GM18861 (cell line): ENCODE measurements at regions not wholly inside any gene's neighbourhood (a gene's known extent, or its start where the extent isn't known, plus 50 kb on each side); places are given as distances from the start of the nearest gene placed in this dataset.
A peak's percentile ranks its signal among the peaks of the same experiment; 100 is the strongest.
"Not testable (repeated sequence)": the region's sequence is repeated elsewhere in the genome, so short reads cannot be mapped to it uniquely, and the experiment has no call there.

Source experiments
- ATAC-seq: cut with Tn5 transposase; IDR thresholded peaks from one replicate; pipeline ENCODE4 v1.9.1; 2021; ENCODE audit not compliant: unreplicated experiment

- ATAC-seq, result no peak
Measured at GRCh38 chr5:82661933-82662332, 383.8 kb upstream of the RPS23 start.

DNA sequence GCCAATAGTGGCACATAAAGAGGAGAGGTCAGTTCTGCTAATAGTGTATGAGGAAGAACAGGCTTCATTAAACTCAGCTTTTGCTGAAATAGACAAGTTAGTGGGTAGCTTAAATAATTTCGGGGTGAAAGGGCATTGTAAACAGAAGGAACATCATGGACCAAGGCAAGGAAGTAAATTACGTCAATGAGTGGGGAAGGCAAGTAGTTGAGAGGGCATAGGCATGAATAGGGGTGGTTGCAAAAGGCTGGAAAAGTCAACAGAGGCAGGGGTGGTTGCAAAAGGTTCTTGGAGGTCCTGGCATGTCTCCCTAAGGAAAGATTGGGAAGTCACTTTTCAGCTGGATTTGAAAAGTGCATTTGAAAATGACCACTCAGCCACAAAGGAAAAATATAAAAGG lies 383.3 kb upstream of the RPS23 start:
- ATAC-seq, result no peak

GRCh38 chr5:82659115-82659514 lies 381.0 kb upstream of the RPS23 start:
- ATAC-seq, result no peak

DNA sequence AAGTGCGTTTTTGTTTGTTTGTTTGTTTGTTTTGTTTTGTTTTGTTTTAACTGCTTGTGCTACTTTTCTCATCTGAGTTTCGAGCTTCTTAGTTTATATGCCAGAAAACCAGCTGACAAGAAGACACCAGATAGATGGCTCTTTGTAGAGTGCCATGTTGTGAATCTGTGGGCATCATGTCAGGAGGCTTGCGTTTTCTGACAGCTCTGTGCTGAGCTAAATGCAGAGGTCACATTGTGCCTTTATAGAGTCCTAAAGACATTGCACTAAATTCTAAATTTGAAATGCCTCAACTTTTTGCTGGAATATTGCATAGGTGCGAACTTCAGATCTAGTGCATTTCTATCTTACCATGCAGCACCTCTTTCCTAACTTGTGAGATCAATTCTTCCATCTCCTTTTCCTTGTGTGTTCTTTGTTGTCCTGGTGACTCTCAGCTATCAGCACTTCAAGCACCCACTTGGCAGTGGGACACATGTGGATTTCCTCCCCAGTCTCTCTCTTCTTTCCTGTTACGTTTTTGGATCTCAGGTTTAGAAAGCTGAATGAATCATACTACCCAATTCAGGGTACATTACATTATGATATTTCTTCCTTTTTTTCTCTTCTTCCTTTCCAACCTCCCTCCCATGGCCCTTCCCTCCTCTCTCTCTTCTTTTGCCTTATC lies 379.0 kb upstream of the RPS23 start:
- ATAC-seq, result no peak

- ATAC-seq, result no peak
Measured at GRCh38 chr5:82656341-82656761, 378.2 kb upstream of the RPS23 start.

- no peak for ATAC-seq
Measured at GRCh38 chr5:82655078-82655477, 376.9 kb upstream of the RPS23 start.

- no peak for ATAC-seq
Measured at GRCh38 chr5:82649943-82650342, 371.8 kb upstream of the RPS23 start.

DNA sequence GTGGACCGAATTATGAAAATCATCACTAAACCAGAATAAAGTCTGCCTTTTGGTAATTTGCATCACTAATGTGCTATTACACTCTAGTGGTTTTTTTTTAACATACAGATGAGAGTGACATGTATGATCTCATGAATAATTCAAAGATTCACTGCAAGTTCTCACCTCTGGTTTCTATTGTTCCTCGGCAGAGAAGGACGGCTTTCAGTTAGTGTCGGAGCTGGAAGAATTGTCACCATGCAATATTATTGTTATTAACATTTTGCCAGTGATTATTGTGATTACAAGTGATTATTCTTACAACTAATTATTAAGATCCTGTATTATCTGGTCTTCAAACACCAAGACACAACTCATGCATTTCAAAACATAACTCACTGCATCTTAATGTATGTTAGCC lies 366.6 kb upstream of the RPS23 start:
- ATAC-seq, result no peak

- ATAC-seq, result no peak
Measured at GRCh38 chr5:82644229-82644628, 366.1 kb upstream of the RPS23 start.

DNA sequence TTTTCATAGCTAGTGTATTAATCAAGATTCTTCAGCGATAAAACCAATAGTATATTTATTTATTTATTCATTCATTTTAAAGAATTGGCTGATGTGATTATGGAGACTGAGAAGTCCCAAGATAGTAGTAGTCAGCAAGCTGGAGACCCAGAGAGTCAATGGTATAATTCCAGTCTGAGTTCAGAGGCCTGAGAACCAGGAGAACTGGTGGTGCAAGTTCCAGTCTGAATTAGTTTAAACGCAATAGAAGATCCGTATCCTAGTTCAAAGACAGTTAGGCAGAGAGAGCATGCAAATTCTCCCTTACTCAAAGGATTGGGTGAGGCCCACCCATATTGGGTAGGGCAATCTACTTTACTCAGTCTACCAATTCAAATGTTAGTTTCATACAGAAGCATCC lies 364.2 kb upstream of the RPS23 start:
- ATAC-seq, result no peak

DNA sequence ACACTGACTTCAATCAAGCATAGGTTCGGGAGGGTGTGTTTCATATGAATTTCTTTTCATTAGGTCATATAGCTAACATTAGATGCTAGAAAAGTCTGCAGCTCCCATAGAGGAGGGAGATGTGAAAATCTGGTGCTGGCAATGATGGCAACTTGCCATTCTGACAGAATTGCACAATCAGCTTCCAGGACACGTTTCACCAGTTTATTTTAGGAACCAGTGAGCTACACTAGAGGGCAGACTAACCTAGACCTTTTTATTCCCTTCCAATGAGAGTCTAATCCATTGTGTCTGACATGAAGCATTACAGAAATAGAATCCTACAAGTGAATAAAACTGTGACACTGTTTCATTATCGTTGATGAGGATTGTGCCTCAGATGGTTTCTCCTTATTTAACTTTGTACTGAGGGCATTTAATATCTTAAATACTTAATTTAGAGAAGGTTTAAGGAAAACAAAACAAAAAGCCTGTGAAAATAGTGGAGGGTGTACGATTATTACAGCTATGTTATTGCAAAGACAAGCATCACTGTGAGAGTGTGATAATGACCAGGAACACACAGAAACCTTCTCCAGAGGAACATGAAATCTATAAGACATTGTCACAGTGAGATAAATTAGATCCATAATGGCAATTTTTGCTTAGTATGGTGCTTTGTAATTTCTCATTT lies 363.3 kb upstream of the RPS23 start:
- peak; percentile 82 for ATAC-seq

DNA sequence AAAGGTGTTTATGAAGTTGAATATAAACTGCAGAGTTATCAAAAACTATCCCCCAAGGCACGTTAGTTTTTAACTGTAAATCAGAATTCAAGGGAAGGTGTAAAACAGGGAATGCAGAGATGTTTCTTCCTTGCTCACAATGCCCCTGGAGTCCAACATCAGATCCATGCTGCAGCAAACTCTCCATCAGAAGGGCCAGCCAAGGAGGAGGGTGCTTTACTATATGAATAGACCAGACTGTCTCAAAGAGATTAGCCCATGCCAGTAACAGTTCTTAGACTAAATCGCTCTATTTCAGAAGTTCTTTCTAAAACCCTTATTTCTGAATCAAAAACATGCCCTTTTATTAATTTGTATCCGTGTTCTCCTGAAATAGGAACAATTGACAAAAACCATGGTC lies 362.8 kb upstream of the RPS23 start:
- no peak for ATAC-seq

- ATAC-seq, result no peak
Measured at GRCh38 chr5:82639393-82640144, 361.4 kb upstream of the RPS23 start.

GRCh38 chr5:82636591-82636990 lies 358.4 kb upstream of the RPS23 start:
- no peak for ATAC-seq

DNA sequence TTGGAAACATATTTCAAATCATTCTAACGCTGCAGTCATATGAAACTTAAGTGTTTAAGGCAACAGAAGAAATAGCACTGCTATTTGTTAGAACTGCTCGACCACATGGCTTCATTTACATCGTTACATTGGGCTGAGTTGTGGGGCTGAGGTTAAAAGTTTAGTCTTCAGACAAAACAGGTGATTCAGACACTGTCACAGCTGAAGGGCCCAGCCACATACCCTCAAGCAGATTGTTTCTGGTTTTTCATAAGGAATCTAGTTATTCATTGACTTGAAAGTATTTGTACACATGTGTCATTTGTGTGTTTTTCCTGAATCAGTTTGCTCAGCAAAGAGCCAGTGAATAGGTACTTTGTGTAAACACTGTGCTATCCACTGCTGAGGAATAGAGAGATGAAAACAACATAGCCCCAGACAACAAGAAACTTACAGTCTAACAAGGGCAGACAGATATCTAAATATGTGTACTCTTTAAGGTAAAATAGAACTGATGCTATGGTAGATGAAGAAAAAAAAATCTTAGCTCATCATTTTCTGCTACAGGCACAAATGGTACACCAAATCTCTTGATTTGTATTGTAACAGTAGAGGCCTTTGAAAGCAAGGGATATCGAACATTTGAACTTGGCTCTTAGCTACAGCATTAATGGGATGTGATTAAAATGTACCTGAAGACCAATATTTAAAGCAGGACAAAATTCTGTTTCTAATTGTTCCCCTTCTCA lies 357.6 kb upstream of the RPS23 start:
- ATAC-seq, result peak; percentile 46

DNA sequence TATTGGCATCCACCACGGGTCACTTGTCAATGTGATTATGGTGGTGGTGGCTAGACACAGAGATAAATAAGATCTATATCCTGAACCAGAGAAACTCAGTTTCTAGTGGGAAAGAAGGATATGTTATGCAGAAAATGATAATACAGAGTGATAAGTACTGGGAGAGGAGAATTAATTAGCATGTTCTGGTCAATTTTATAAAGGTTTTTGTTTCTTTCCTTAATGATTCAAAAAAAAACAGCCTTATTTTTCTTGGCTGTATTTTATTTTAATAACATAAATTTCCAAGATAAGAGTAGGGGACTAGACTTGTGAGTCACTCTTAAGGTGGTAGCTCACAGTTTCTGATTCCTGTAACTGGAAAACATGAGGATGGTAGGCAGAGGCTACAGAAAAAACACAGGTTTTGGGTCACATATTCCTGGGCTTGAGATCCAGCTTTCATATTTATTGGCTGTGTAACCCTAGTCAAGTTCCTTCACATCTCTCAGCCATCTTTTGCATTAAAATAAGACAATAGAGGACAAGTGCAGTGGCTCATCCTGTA lies 350.3 kb upstream of the RPS23 start:
- no peak for ATAC-seq

- ATAC-seq, result not testable (repeated sequence)
Measured at GRCh38 chr5:82626905-82627591, 348.9 kb upstream of the RPS23 start.

DNA sequence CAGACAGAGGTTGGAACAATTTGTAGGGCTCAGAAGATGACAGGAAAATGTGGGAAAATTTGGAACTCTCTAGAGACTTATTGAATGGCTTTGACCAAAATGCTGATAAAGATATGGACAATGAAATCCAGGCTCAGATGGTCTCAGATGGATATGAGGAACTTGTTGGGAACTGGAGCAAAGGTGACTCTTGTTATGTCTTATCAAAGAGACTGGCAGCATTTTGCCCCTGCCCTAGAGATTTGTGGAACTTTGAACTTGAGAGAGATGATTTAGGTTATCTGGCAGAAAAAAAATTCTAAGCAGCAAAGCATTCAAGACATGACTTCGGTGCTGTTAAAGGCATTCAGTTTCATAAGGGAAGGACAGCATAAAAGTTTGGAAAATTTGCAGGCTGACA lies 347.9 kb upstream of the RPS23 start:
- not testable (repeated sequence) for ATAC-seq

GRCh38 chr5:82624062-82624461 lies 345.9 kb upstream of the RPS23 start:
- ATAC-seq, result no peak

DNA sequence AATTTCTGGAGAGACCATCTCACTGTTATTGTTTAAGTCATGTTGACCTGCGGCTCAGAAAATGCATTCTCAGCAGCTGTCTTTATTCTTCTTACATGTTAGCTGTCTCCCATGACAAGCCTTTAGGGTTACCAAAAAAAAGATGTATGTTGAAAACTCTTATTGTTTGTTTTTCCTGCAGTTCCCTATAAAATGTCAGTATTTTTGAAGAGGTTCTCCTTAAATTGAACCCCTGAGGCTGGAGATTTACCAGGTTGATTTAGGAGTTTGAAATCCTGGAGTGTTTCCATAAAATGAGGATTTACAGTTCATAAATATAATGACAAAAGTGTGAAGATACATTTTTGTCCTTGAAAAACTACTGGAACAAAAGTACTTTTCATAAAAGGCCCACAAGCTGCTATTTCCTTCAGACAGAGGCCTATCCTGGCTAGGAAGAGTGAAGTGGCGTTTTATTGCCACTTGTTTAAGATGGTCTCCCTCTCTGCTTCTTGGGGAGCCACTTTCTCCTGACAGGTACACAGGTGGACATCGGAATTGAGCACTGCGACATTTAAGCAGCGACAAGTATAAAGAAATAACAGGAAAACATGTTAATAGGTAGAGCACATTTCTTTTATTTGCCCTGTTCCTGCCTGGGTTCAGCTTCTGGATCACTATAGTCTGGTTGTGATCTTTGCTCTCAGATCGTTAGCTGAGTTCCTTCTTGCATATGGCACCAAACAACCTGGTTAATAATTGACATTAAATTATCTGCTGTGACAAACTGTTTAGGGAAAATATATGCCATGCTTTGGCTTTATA lies 344.8 kb upstream of the RPS23 start:
- no peak for ATAC-seq
